Fibroblast of lung (primary cell): ENCODE measurements at regions not wholly inside any gene's neighbourhood (a gene's known extent, or its start where the extent isn't known, plus 50 kb on each side); places are given as distances from the start of the nearest gene placed in this dataset.

Experiments
- DNase-seq, 2 donors: peaks; one replicate each; pipeline versions ENCODE4 v3.0.0 to v3.0.0-alpha.2; 2010; ENCODE audit warnings: low read depth in 2 of 2
- H2AFZ ChIP-seq: 2 replicates; pipeline ENCODE4 v1.5.1; 2012; ENCODE audit warnings: low read length, control low read depth, inconsistent platforms
- H3K27ac ChIP-seq: 2 replicates; pipeline ENCODE4 v1.5.1; 2011; ENCODE audit warnings: low read length, control low read depth; ENCODE audit not compliant: insufficient read depth
- H3K27me3 ChIP-seq: 2 replicates; pipeline ENCODE4 v1.5.1; 2011; ENCODE audit warnings: mild to moderate bottlenecking, low read length; ENCODE audit not compliant: control insufficient read depth, insufficient read depth
- H3K36me3 ChIP-seq: 2 replicates; pipeline ENCODE4 v1.5.1; 2011; ENCODE audit warnings: low read length; ENCODE audit not compliant: control insufficient read depth, insufficient read depth
- H3K4me1 ChIP-seq: 2 replicates; pipeline ENCODE4 v1.5.1; 2011; ENCODE audit warnings: low read length; ENCODE audit not compliant: control insufficient read depth, insufficient read depth; ENCODE audit errors: extremely low read depth
- H3K4me2 ChIP-seq: 2 replicates; pipeline ENCODE4 v1.5.1; 2011; ENCODE audit warnings: low read length, control low read depth; ENCODE audit not compliant: insufficient read depth; ENCODE audit errors: extremely low read depth
- H3K4me3 ChIP-seq, 4 experiments: fragments of 200-600 bp in 1 of 4; sonication (generic) in 1 of 4; replicated peaks in 1 of 4; 2 replicates each; pipeline ENCODE4 v1.5.1; 2011 to 2016; ENCODE audit warnings: low read length in 4 of 4, low read depth in 3 of 4, mild to moderate bottlenecking in 3 of 4, control low read depth in 2 of 4, inconsistent platforms in 1 of 4, mixed read lengths in 1 of 4; ENCODE audit not compliant: insufficient read depth in 1 of 4; ENCODE audit errors: control extremely low read depth in 1 of 4
- H3K79me2 ChIP-seq: 2 replicates; pipeline ENCODE4 v1.5.1; 2012; ENCODE audit warnings: mild to moderate bottlenecking, low read length, inconsistent platforms; ENCODE audit not compliant: control insufficient read depth, insufficient read depth
- H3K9ac ChIP-seq: 2 replicates; pipeline ENCODE4 v1.5.1; 2011; ENCODE audit warnings: mild to moderate bottlenecking, low read length, control low read depth; ENCODE audit not compliant: insufficient read depth
- H3K9me3 ChIP-seq: 2 replicates; pipeline ENCODE4 v1.5.1; 2012; ENCODE audit warnings: low read depth, low read length; ENCODE audit not compliant: control insufficient read depth, insufficient read depth
- H4K20me1 ChIP-seq: 2 replicates; pipeline ENCODE4 v1.5.1; 2011; ENCODE audit warnings: low read length; ENCODE audit not compliant: control insufficient read depth, insufficient read depth; ENCODE audit errors: extremely low read depth
- CTCF ChIP-seq, 2 donors: IDR thresholded peaks in 1 of 2; conservative IDR thresholded peaks in 1 of 2; 1 replicate in 1 of 2; 2 replicates in 1 of 2; pipeline ENCODE4 v1.5.1; 2011 to 2012; ENCODE audit warnings: low read length in 2 of 2, control low read depth in 1 of 2, inconsistent platforms in 1 of 2, low read depth in 1 of 2, mild to moderate bottlenecking in 1 of 2
- EZH2 ChIP-seq: IDR thresholded peaks from 2 replicates; pipeline ENCODE4 v1.5.1; 2012; ENCODE audit warnings: low read length, control low read depth, mild to moderate bottlenecking; ENCODE audit errors: missing control alignments

DNA sequence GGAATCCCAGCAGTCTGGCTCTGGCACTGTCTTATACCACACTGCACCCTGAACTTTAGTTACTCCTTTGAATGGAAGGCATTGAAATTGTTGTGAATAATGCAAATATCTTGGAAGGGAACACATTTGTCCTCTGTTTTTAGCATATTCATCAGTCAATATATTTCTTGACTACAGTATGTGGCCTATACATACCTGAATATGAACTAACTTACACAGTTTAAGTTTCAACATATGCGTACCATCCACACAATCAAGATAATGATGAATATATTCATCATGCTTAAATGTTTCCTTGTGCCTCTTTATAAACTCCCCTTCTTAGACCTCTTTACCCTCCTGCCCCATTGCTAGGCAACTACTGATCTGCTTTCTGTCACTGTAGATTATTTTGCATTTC, 145.7 kb upstream of the ESX1 start:
- H3K9ac ChIP-seq, result no peak overlapping the region
- no peaks in the 10 kb centered on the region for H3K79me2 ChIP-seq
- no peaks in the 10 kb centered on the region for H3K36me3 ChIP-seq
- no peak overlapping the region for H3K27ac ChIP-seq
- H3K4me2 ChIP-seq, result no peak overlapping the region
- no peak for DNase-seq
- no peaks in the 10 kb centered on the region for H3K9me3 ChIP-seq
- no peak overlapping the region for H3K4me3 ChIP-seq
- no peaks in the 10 kb centered on the region for H4K20me1 ChIP-seq
- no peak overlapping the region for H2AFZ ChIP-seq
- H3K27me3 ChIP-seq, result no peaks in the 10 kb centered on the region
- TF ChIP-seq EZH2 (no peak), CTCF (conservative IDR thresholded peaks at IDR 0.05 in 1 of 2, IDR thresholded peaks at IDR 0.05 in 1 of 2; ENCODE audit: low read depth in 1 of 2, low read length in 2 of 2) (no peak)
- no peaks in the 10 kb centered on the region for H3K4me1 ChIP-seq

DNA sequence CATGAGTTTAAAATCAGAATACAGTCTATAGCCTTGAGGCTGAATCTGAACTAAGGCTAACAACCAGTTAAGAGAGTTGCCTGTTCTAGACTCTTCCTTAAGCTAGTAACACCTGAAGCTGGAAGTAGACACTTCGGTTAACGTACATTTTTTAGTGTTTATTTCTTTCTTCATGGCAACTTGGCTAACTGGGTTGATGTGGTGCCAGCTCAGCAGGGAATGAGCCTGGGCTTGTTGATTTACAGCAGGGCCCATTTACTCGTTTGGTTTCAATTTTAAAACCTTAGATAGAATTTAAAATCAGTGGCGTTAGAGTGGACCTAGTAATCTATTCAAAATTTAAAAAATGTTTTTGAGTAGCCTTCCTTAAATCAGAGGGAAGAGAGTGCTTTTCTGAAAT, 137.6 kb upstream of the ESX1 start:
- no peak overlapping the region for H3K9ac ChIP-seq

GRCh38 chrX:104391906-104392305, 137.2 kb upstream of the ESX1 start:
- Histone ChIP-seq H3K9me3 (no peaks in the 10 kb centered on the region), H3K9ac (no peak overlapping the region), H3K27ac (no peak overlapping the region), H3K4me1 (no peaks in the 10 kb centered on the region), H3K27me3 (no peaks in the 10 kb centered on the region), H3K4me3 (no peak overlapping the region), H3K79me2 (no peaks in the 10 kb centered on the region), H2AFZ (no peak overlapping the region), H4K20me1 (no peaks in the 10 kb centered on the region), H3K4me2 (no peak overlapping the region), H3K36me3 (no peaks in the 10 kb centered on the region)
- DNase-seq, result no peak
- no peak for TF ChIP-seq EZH2
- no peak for TF ChIP-seq CTCF (conservative IDR thresholded peaks at IDR 0.05 in 1 of 2, IDR thresholded peaks at IDR 0.05 in 1 of 2; ENCODE audit: low read depth in 1 of 2, low read length in 2 of 2)

More for the DNA sequence above, 137.6 kb upstream of the ESX1 start:
- H3K4me1 ChIP-seq, result no peaks in the 10 kb centered on the region
- no peak overlapping the region for H2AFZ ChIP-seq
- H3K79me2 ChIP-seq, result no peaks in the 10 kb centered on the region
- no peaks in the 10 kb centered on the region for H3K27me3 ChIP-seq
- no peak for DNase-seq
- H3K4me2 ChIP-seq, result no peak overlapping the region
- no peak overlapping the region for H3K4me3 ChIP-seq
- H3K36me3 ChIP-seq, result no peaks in the 10 kb centered on the region
- no peaks in the 10 kb centered on the region for H3K9me3 ChIP-seq
- TF ChIP-seq CTCF (conservative IDR thresholded peaks at IDR 0.05 in 1 of 2, IDR thresholded peaks at IDR 0.05 in 1 of 2; ENCODE audit: low read depth in 1 of 2, low read length in 2 of 2) (no peak), EZH2 (no peak)
- H3K27ac ChIP-seq, result no peak overlapping the region
- H4K20me1 ChIP-seq, result no peaks in the 10 kb centered on the region
